PFSK-1 (cell line): ENCODE measurements at regions not wholly inside any gene's neighbourhood (a gene's known extent, or its start where the extent isn't known, plus 50 kb on each side); places are given as distances from the start of the nearest gene placed in this dataset.

ENCODE experiments used
- FOXP2 ChIP-seq: optimal IDR thresholded peaks from 2 replicates; pipeline ENCODE3; 2011; ENCODE audit warnings: borderline replicate concordance, control low read depth, inconsistent platforms; ENCODE audit not compliant: insufficient read depth; ENCODE audit errors: extremely low read length, extremely low read depth
- POLR2AphosphoS5 ChIP-seq: IDR thresholded peaks from 2 replicates; pipeline ENCODE4 v1.6.1; 2012; ENCODE audit warnings: low read depth, mild to moderate bottlenecking, control low read depth, low read length, moderate library complexity
- REST ChIP-seq, 2 experiments: IDR thresholded peaks; 2 replicates each; pipeline versions ENCODE4 v1.6.1 to v1.8.0; 2011 to 2012; ENCODE audit warnings: low read depth in 2 of 2, low read length in 2 of 2, control low read depth in 1 of 2, inconsistent platforms in 1 of 2, mild to moderate bottlenecking in 1 of 2, moderate library complexity in 1 of 2; ENCODE audit not compliant: insufficient read depth in 1 of 2
- SIN3A ChIP-seq: IDR thresholded peaks from 2 replicates; pipeline ENCODE4 v1.6.1; 2012; ENCODE audit warnings: mild to moderate bottlenecking, low read length, moderate library complexity, borderline replicate concordance; ENCODE audit not compliant: insufficient read depth
- TAF1 ChIP-seq: IDR thresholded peaks from 2 replicates; pipeline ENCODE4 v1.6.1; 2012; ENCODE audit warnings: low read length, control low read depth, borderline replicate concordance; ENCODE audit not compliant: insufficient read depth

DNA sequence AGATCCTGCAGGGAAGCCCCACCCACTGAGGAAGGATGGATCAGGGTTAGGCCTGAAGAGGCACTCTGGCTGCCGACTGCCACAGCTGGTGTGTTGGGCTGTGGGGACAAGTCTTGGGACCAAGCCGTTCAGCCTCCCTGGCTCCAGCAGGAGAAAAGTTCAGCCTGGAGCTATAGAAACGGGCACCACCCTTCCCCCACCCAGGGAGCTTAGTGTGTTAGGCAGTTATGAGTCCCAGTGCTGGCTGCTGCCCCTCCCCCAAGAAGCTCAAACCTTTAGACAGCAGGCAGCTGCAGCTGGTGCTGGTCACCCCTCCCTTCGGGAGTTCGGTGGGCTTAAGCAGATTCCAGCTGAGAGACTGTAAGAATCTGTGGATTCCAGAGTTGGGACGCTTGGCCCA is 447.1 kb upstream of the HS6ST1 start:
- no peak for TF ChIP-seq SIN3A
- TF ChIP-seq TAF1, result no peak
- TF ChIP-seq POLR2AphosphoS5, result no peak
- TF ChIP-seq REST (IDR thresholded peaks at IDR 0.05; ENCODE audit: insufficient read depth in 1 of 2, low read depth in 2 of 2, low read length in 2 of 2), result no peak
- TF ChIP-seq FOXP2, result no peak
